Neural cell (in vitro differentiated cells): ENCODE measurements at regions not wholly inside any gene's neighbourhood (a gene's known extent, or its start where the extent isn't known, plus 50 kb on each side); places are given as distances from the start of the nearest gene placed in this dataset.

Experiments used
- CTCF ChIP-seq: fragments of 450-650 bp; IDR thresholded peaks from 2 replicates; pipeline ENCODE4 v1.5.1; 2014; ENCODE audit warnings: antibody characterized with exemption, mild to moderate bottlenecking, moderate library complexity; ENCODE audit not compliant: poor library complexity, severe bottlenecking
- EP300 ChIP-seq: fragments of 450-650 bp; conservative IDR thresholded peaks from 2 replicates; pipeline ENCODE4 v1.6.1; 2014; ENCODE audit warnings: antibody characterized with exemption, mild to moderate bottlenecking, moderate library complexity; ENCODE audit not compliant: poor library complexity, severe bottlenecking
- EZH2 ChIP-seq: fragments of 200-600, 300-800 bp; shearing (Covaris generic), sonication (generic); IDR thresholded peaks from 2 replicates; pipeline ENCODE4 v1.6.1; 2014; ENCODE audit warnings: antibody characterized with exemption, low read length, borderline replicate concordance, mild to moderate bottlenecking; ENCODE audit not compliant: insufficient read depth, poor library complexity, severe bottlenecking
- POLR2AphosphoS5 ChIP-seq: IDR thresholded peaks from 2 replicates; pipeline ENCODE4 v1.6.1; 2012
- RAD21 ChIP-seq: fragments of 450-650 bp; conservative IDR thresholded peaks from 2 replicates; pipeline ENCODE4 v1.6.1; 2014; ENCODE audit warnings: antibody characterized with exemption, mild to moderate bottlenecking, moderate library complexity
- REST ChIP-seq: IDR thresholded peaks from 2 replicates; pipeline ENCODE4 v1.6.1; 2012; ENCODE audit warnings: borderline replicate concordance

- TF ChIP-seq RAD21: no peak
- TF ChIP-seq CTCF: no peak
- no peak for TF ChIP-seq EZH2
- no peak for TF ChIP-seq POLR2AphosphoS5
- TF ChIP-seq EP300: no peak
- TF ChIP-seq REST: no peak
These were observed 288.0 kb upstream of the SLC10A2 start for GRCh38 chr13:103354171-103354570.
